IgD-negative memory B cell (primary cell): ENCODE measurements at regions not wholly inside any gene's neighbourhood (a gene's known extent, or its start where the extent isn't known, plus 50 kb on each side); places are given as distances from the start of the nearest gene placed in this dataset.

Experiments used
- H3K27ac Mint-ChIP-seq, 3 donors: one replicate each; pipeline ENCODE4 v1.8.0; 2020 to 2022; ENCODE audit warnings: mild to moderate bottlenecking in 3 of 3, mixed read lengths in 3 of 3, moderate library complexity in 1 of 3
- H3K27me3 Mint-ChIP-seq: one replicate; pipeline ENCODE4 v1.8.0; 2021; ENCODE audit warnings: mixed read lengths
- H3K36me3 Mint-ChIP-seq: one replicate; pipeline ENCODE4 v1.8.0; 2020; ENCODE audit warnings: mild to moderate bottlenecking, mixed read lengths
- H3K4me1 Mint-ChIP-seq, 3 donors: one replicate each; pipeline ENCODE4 v1.8.0; 2020 to 2022; ENCODE audit warnings: mixed read lengths in 3 of 3, mild to moderate bottlenecking in 1 of 3
- H3K4me3 Mint-ChIP-seq, 4 donors: one replicate each; pipeline ENCODE4 v1.8.0; 2020 to 2022; ENCODE audit warnings: mild to moderate bottlenecking in 4 of 4, mixed read lengths in 4 of 4, moderate library complexity in 3 of 4
- H3K9me3 Mint-ChIP-seq, 3 donors: one replicate each; pipeline ENCODE4 v1.8.0; 2020 to 2021; ENCODE audit warnings: mixed read lengths in 3 of 3, mild to moderate bottlenecking in 1 of 3

- H3K27ac Mint-ChIP-seq = no peak overlapping the region
- H3K4me1 Mint-ChIP-seq = no peaks in the 10 kb centered on the region
- no peaks in the 10 kb centered on the region for H3K9me3 Mint-ChIP-seq
- H3K36me3 Mint-ChIP-seq = no peaks in the 10 kb centered on the region
- peak overlapping the region in 1 of 4 donors; percentile 11 for H3K4me3 Mint-ChIP-seq
- peaks cover 6% of the 10 kb centered on the region for H3K27me3 Mint-ChIP-seq
These were observed 183.6 kb downstream of the SEC16B start for GRCh38 chr1:177786176-177786745.

GRCh38 chr1:177784936-177785335 lies 184.9 kb downstream of the SEC16B start:
- Mint-ChIP-seq H3K9me3 (no peaks in the 10 kb centered on the region), H3K27me3 (peaks cover 6% of the 10 kb centered on the region), H3K27ac (no peak overlapping the region), H3K4me1 (no peaks in the 10 kb centered on the region), H3K36me3 (no peaks in the 10 kb centered on the region), H3K4me3 (no peak overlapping the region)

- H3K4me1 Mint-ChIP-seq = no peaks in the 10 kb centered on the region
- H3K36me3 Mint-ChIP-seq = no peaks in the 10 kb centered on the region
- H3K4me3 Mint-ChIP-seq = no peak overlapping the region
- H3K27me3 Mint-ChIP-seq = peaks cover 6% of the 10 kb centered on the region
- H3K27ac Mint-ChIP-seq = no peak overlapping the region
- H3K9me3 Mint-ChIP-seq = no peaks in the 10 kb centered on the region
These were observed 185.4 kb downstream of the SEC16B start for GRCh38 chr1:177784409-177784808.

- H3K36me3 Mint-ChIP-seq = no peaks in the 10 kb centered on the region
- H3K4me3 Mint-ChIP-seq = no peak overlapping the region
- peaks cover 4% of the 10 kb centered on the region for H3K27me3 Mint-ChIP-seq
- peaks cover 0 to 2% (median 0%) of the 10 kb centered on the region in 3 donors for H3K9me3 Mint-ChIP-seq
- H3K27ac Mint-ChIP-seq = no peak overlapping the region
- H3K4me1 Mint-ChIP-seq = no peaks in the 10 kb centered on the region
These were observed 186.8 kb downstream of the SEC16B start for GRCh38 chr1:177783051-177783450.

GRCh38 chr1:177780096-177780700 lies 189.7 kb downstream of the SEC16B start:
- Mint-ChIP-seq H3K36me3 (no peaks in the 10 kb centered on the region), H3K27me3 (no peaks in the 10 kb centered on the region), H3K4me3 (no peak overlapping the region), H3K9me3 (peaks cover 0 to 2% (median 0%) of the 10 kb centered on the region in 3 donors), H3K27ac (no peak overlapping the region), H3K4me1 (no peaks in the 10 kb centered on the region)

GRCh38 chr1:177779166-177779965 lies 190.5 kb downstream of the SEC16B start:
- Mint-ChIP-seq H3K27me3 (no peaks in the 10 kb centered on the region), H3K9me3 (peaks cover 0 to 4% (median 2%) of the 10 kb centered on the region in 3 donors), H3K27ac (no peak overlapping the region), H3K36me3 (no peaks in the 10 kb centered on the region), H3K4me3 (no peak overlapping the region), H3K4me1 (no peaks in the 10 kb centered on the region)

GRCh38 chr1:177775924-177776323 lies 193.9 kb downstream of the SEC16B start:
- Mint-ChIP-seq H3K4me3 (no peak overlapping the region), H3K36me3 (no peaks in the 10 kb centered on the region), H3K9me3 (peaks cover 7 to 21% (median 15%) of the 10 kb centered on the region in 3 donors), H3K4me1 (no peaks in the 10 kb centered on the region), H3K27me3 (no peaks in the 10 kb centered on the region), H3K27ac (no peak overlapping the region)

- Mint-ChIP-seq H3K9me3 (peaks cover 7 to 23% (median 12%) of the 10 kb centered on the region in 3 donors), H3K27me3 (no peaks in the 10 kb centered on the region), H3K4me3 (no peak overlapping the region), H3K27ac (no peak overlapping the region), H3K36me3 (no peaks in the 10 kb centered on the region), H3K4me1 (no peaks in the 10 kb centered on the region)
These were observed 197.4 kb downstream of the SEC16B start for GRCh38 chr1:177772386-177772960.

GRCh38 chr1:177771688-177772087 lies 198.2 kb downstream of the SEC16B start:
- Mint-ChIP-seq H3K4me3 (no peak overlapping the region), H3K36me3 (no peaks in the 10 kb centered on the region), H3K4me1 (no peaks in the 10 kb centered on the region), H3K27ac (no peak overlapping the region), H3K27me3 (no peaks in the 10 kb centered on the region), H3K9me3 (peaks cover 7 to 28% (median 12%) of the 10 kb centered on the region in 3 donors)

- H3K9me3 Mint-ChIP-seq = peaks cover 7 to 28% (median 16%) of the 10 kb centered on the region in 3 donors
- no peaks in the 10 kb centered on the region for H3K4me1 Mint-ChIP-seq
- H3K27me3 Mint-ChIP-seq = no peaks in the 10 kb centered on the region
- H3K27ac Mint-ChIP-seq = no peak overlapping the region
- no peak overlapping the region for H3K4me3 Mint-ChIP-seq
- no peaks in the 10 kb centered on the region for H3K36me3 Mint-ChIP-seq
These were observed 199.8 kb downstream of the SEC16B start for GRCh38 chr1:177770096-177770495.

GRCh38 chr1:177755851-177756560 lies 213.9 kb downstream of the SEC16B start:
- H3K4me1 Mint-ChIP-seq = no peaks in the 10 kb centered on the region

GRCh38 chr1:177754603-177755002 lies 215.3 kb downstream of the SEC16B start:
- H3K9me3 Mint-ChIP-seq = peaks cover 0 to 8% (median 3%) of the 10 kb centered on the region in 3 donors
- no peaks in the 10 kb centered on the region for H3K36me3 Mint-ChIP-seq
- H3K4me3 Mint-ChIP-seq = no peak overlapping the region
- no peaks in the 10 kb centered on the region for H3K27me3 Mint-ChIP-seq
- no peak overlapping the region for H3K27ac Mint-ChIP-seq
- no peaks in the 10 kb centered on the region for H3K4me1 Mint-ChIP-seq

More at GRCh38 chr1:177755851-177756560, 213.9 kb downstream of the SEC16B start:
- H3K27ac Mint-ChIP-seq = no peak overlapping the region
- H3K27me3 Mint-ChIP-seq = no peaks in the 10 kb centered on the region
- no peaks in the 10 kb centered on the region for H3K36me3 Mint-ChIP-seq
- H3K9me3 Mint-ChIP-seq = peaks cover 0 to 8% (median 2%) of the 10 kb centered on the region in 3 donors
- no peak overlapping the region for H3K4me3 Mint-ChIP-seq

- Mint-ChIP-seq H3K4me3 (no peak overlapping the region), H3K36me3 (no peaks in the 10 kb centered on the region), H3K9me3 (peaks cover 0 to 8% (median 2%) of the 10 kb centered on the region in 3 donors), H3K27me3 (no peaks in the 10 kb centered on the region), H3K27ac (no peak overlapping the region), H3K4me1 (no peaks in the 10 kb centered on the region)
These were observed 216.2 kb downstream of the SEC16B start for GRCh38 chr1:177753655-177754054.

- no peak overlapping the region for H3K4me3 Mint-ChIP-seq
- no peaks in the 10 kb centered on the region for H3K36me3 Mint-ChIP-seq
These were observed 221.6 kb downstream of the SEC16B start for GRCh38 chr1:177748080-177748801.

More at GRCh38 chr1:177748080-177748801, 221.6 kb downstream of the SEC16B start:
- Mint-ChIP-seq H3K27me3 (peaks cover 2% of the 10 kb centered on the region), H3K27ac (no peak overlapping the region), H3K4me1 (no peaks in the 10 kb centered on the region), H3K9me3 (peaks cover 0 to 2% (median 0%) of the 10 kb centered on the region in 3 donors)
